Stimulated activated effector memory CD8-positive, alpha-beta T cell treated with anti-CD3 and anti-CD28 coated beads, Interleukin-12 subunit alpha, Interleukin-12 subunit beta, amount 100 ng/mL, for 72 hours (primary cell): ENCODE measurements at regions not wholly inside any gene's neighbourhood (a gene's known extent, or its start where the extent isn't known, plus 50 kb on each side); places are given as distances from the start of the nearest gene placed in this dataset.

ENCODE experiments used
- ATAC-seq: fragments of 150-1000 bp; cut with Tn5 transposase; 2 replicates; pipeline ENCODE4 v1.10.0; 2021
- DNase-seq, 2 donors: peaks; one replicate each; pipeline ENCODE4 v3.0.0; 2021 to 2022; ENCODE audit warnings: low spot score in 2 of 2
- H3K27ac Mint-ChIP-seq: one replicate; pipeline ENCODE4 v1.8.0; 2022; ENCODE audit warnings: mild to moderate bottlenecking, mixed read lengths
- H3K36me3 Mint-ChIP-seq: one replicate; pipeline ENCODE4 v1.8.0; 2022; ENCODE audit warnings: mild to moderate bottlenecking, mixed read lengths
- H3K4me1 Mint-ChIP-seq: one replicate; pipeline ENCODE4 v1.8.0; 2022; ENCODE audit warnings: mixed read lengths
- H3K4me3 Mint-ChIP-seq: one replicate; pipeline ENCODE4 v1.8.0; 2022; ENCODE audit warnings: mild to moderate bottlenecking, mixed read lengths
- H3K9me3 Mint-ChIP-seq: one replicate; pipeline ENCODE4 v1.8.0; 2022; ENCODE audit warnings: mixed read lengths

DNA sequence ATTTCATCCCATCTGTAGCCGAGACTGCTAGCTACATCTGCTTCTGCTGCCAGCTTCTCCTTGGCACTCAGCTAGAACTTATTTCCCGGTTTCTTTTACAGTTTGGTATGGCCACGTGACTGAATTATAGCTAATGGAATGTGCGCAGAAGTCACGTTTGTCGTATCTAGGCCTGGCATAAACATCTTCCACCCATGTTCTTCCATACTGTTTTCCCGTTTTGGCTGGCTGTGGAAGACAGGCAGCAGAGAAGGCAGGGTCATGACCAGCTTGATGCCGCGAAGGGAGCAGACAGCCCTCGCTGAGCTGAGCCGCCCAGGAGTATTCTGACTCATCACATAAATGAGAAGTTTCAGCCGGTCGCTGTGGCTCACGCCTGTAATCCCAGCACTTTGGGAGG, 186.7 kb downstream of the RFC3 start:
- Mint-ChIP-seq H3K36me3 (no peaks in the 10 kb centered on the region), H3K4me1 (no peaks in the 10 kb centered on the region), H3K4me3 (no peak overlapping the region), H3K27ac (no peak overlapping the region), H3K9me3 (no peaks in the 10 kb centered on the region)
- DNase-seq: no peak
- no peak for ATAC-seq

DNA sequence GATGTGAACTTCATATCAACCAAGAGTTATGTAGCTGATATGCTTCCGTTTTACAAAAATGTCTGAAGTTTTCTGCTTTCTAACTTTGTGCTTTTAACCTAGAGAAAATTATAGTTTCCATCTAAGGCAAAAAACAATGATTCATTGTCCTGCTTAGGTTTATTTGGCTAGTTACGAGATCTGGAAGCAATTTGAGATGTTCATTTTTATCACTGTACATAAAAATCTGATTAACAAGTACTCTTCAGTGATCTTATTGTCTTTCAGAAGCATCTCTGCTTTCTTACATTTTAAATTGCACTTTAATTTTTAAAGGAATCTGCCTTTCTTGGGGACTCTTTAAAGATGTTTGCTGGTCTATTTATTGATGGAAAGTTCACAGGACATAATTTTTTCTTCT, 188.1 kb downstream of the RFC3 start:
- ATAC-seq: no peak
- Mint-ChIP-seq H3K4me3 (no peak overlapping the region), H3K9me3 (no peaks in the 10 kb centered on the region), H3K4me1 (no peaks in the 10 kb centered on the region), H3K27ac (no peak overlapping the region), H3K36me3 (no peaks in the 10 kb centered on the region)
- no peak for DNase-seq

DNA sequence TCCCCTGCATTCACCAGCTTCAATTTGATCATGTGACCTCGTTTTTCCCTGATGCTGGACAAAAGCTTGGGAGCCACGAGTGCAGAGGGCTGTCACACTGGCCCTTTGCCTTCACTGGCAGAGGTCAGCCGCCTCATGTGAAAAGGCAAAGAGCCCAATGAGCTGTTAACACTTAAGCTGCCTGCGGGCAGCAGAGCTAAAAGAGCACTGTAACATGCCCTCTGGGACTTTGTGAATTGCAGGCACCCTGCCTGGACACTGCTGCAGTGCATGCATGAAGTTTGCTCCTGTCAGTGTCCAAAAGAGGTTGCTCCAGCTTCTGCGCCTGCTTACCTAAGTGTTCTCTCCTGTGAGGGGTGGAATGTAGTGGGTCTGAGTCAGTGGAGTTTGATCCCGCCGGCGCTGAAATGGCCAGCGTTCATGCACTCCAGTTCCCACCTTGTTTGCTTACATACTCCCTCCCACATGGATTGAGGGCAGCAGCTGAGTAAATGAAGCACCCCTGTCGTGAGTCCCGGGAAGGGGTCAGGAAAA, 193.7 kb downstream of the RFC3 start:
- no peaks in the 10 kb centered on the region for H3K4me1 Mint-ChIP-seq
- H3K36me3 Mint-ChIP-seq: no peaks in the 10 kb centered on the region
- no peaks in the 10 kb centered on the region for H3K9me3 Mint-ChIP-seq
- no peak overlapping the region for H3K4me3 Mint-ChIP-seq
- H3K27ac Mint-ChIP-seq: no peak overlapping the region
- no peak for DNase-seq
- no peak for ATAC-seq

DNA sequence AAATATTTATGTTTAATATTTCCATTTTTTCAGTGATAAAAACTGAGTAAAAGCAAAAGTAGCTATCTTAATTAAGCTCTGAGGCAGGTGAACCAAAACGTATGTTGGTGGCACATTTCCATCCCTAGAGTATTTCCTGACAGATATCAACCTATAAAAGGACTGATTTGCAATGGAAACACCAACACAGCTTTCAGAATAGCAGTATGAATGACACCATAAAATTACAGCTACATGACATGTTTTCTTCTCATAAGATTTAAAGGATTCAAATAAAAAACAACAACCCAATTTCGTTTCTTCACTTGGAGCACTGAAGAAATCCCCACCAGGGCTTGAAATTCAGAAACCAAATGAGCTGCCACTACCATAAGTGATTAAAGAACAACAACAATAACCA, 194.4 kb downstream of the RFC3 start:
- DNase-seq: no peak
- Mint-ChIP-seq H3K36me3 (no peaks in the 10 kb centered on the region), H3K4me3 (no peak overlapping the region), H3K27ac (no peak overlapping the region), H3K4me1 (no peaks in the 10 kb centered on the region), H3K9me3 (no peaks in the 10 kb centered on the region)
- no peak for ATAC-seq

DNA sequence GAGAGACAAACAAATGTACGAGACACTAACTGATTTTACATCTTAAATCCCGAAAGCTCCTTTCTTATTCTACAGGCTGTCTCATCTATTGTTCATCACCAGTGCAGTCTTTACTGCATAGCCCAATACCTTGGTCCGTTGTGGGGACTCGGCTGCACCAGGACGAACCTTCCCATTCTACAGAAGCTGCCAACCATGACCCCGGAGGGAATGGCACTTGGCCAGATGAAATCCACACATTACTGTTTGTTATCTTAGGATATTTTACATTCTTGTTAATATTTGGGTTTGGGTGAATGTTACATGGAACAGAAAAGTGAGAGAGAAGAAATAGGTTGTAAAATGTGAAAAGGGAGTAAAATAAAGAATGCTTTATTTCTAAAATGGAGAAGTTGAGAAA, 195.1 kb downstream of the RFC3 start:
- H3K36me3 Mint-ChIP-seq: no peaks in the 10 kb centered on the region
- H3K9me3 Mint-ChIP-seq: no peaks in the 10 kb centered on the region
- ATAC-seq (no peak), DNase-seq (no peak)
- H3K4me1 Mint-ChIP-seq: no peaks in the 10 kb centered on the region
- no peak overlapping the region for H3K27ac Mint-ChIP-seq
- H3K4me3 Mint-ChIP-seq: no peak overlapping the region

DNA sequence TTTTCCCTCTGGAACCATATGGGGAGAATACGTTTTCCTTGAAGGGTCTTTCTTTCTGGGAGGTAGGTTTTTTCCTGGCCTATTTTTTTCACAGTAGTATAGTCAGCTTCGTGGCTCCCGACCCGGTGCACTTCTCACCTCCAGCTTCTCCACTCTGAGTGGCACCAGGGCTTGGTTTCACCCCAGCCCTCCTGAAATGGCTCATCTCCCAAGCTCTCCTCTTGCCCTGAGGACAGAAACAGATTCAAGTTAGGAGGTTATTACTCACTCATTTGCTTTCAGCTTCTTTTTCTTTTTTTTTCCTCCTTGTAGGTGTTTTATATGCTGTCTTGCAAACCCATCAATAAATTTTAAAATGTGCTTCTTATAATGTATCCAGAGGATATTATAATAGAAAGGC, 199.3 kb downstream of the RFC3 start:
- no peak for DNase-seq
- no peaks in the 10 kb centered on the region for H3K36me3 Mint-ChIP-seq
- no peak overlapping the region for H3K27ac Mint-ChIP-seq
- no peaks in the 10 kb centered on the region for H3K4me1 Mint-ChIP-seq
- no peak for ATAC-seq
- H3K9me3 Mint-ChIP-seq: peaks cover 5% of the 10 kb centered on the region
- no peak overlapping the region for H3K4me3 Mint-ChIP-seq

DNA sequence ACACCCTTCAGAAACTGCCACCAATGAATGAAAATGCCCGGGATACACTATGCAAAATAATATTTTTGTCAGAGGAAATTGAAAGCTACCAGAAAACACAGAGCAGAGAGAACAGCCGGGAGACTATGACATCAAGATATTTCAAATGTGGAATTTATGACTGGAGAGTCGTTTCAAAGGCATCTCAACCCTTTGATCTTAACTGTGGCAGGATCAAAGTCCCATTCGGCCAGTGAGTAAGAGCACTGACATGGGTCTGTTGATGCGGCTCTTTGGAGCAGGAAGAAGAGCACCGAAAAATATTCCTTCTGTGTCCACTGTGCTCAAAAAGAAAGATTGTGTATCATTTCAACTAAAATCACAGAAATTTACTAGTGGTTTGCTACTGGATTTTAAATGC, 201.9 kb downstream of the RFC3 start:
- no peak overlapping the region for H3K4me3 Mint-ChIP-seq
- no peak for DNase-seq

DNA sequence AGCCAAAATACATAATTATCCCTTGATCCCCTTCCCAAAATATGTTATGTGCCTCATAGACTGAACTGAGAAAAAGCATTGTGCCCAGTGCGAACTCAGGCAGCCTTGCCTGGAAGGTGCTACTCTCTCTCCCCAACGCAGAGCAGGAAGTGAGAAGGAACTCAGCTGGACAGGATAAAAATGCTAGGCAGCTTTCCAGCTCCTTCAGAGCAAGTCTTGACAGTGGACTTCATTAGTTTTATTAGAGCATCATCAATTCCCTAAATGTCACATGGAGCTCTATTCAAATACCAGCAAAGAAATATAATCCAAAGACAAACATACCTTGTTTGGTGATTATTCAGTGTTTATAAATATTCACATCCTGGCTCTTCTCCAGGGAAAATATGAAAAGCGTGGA, 202.4 kb downstream of the RFC3 start:
- ATAC-seq (no peak), DNase-seq (no peak)
- H3K9me3 Mint-ChIP-seq: peaks cover 8% of the 10 kb centered on the region
- H3K36me3 Mint-ChIP-seq: no peaks in the 10 kb centered on the region
- H3K27ac Mint-ChIP-seq: no peak overlapping the region
- no peak overlapping the region for H3K4me3 Mint-ChIP-seq
- no peaks in the 10 kb centered on the region for H3K4me1 Mint-ChIP-seq

More for the DNA sequence above, 201.9 kb downstream of the RFC3 start:
- Mint-ChIP-seq H3K4me1 (no peaks in the 10 kb centered on the region), H3K9me3 (peaks cover 8% of the 10 kb centered on the region), H3K36me3 (no peaks in the 10 kb centered on the region), H3K27ac (no peak overlapping the region)
- ATAC-seq: no peak

DNA sequence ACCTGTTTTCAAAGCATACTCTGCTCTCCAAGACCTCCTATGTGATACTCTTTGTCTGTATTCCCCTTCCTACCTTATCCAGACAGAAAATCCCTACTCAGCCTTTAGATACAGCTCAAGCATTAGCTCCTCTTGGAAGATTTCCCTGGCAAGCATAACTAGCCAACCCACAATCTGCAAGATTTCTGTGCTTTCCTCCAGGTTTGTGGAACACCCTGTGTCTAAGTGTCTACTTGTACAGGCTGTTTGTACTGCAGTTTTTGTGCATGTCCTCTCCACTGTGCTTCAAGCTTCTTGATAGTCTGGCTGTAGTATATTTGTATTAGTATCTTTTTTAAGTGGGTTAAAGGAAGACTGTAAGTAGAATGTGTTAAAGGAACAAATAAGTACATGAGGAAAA, 203.7 kb downstream of the RFC3 start:
- H3K4me1 Mint-ChIP-seq: no peaks in the 10 kb centered on the region
- peaks cover 12% of the 10 kb centered on the region for H3K9me3 Mint-ChIP-seq
- ATAC-seq: no peak
- no peak overlapping the region for H3K4me3 Mint-ChIP-seq
- no peak overlapping the region for H3K27ac Mint-ChIP-seq
- no peaks in the 10 kb centered on the region for H3K36me3 Mint-ChIP-seq
- no peak for DNase-seq

DNA sequence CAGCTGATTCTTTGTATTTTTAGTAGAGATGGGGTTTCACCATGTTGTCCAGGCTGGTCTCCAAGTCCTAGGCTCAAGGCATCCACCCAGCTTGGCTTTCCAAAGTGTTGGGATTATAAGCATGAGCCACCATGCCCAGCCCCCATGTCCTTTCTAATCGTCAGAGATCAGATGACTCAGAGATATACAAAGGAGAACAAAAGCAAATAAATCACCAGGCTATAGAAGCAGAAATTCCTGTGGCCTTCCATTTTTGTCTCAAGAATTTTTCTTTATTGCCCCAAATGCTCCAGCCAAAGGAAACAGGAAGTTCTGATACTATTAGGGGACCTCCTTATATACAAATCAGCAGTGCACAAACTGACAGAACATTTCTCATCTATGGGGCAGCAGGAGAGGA, 207.8 kb downstream of the RFC3 start:
- peaks cover 21% of the 10 kb centered on the region for H3K9me3 Mint-ChIP-seq

DNA sequence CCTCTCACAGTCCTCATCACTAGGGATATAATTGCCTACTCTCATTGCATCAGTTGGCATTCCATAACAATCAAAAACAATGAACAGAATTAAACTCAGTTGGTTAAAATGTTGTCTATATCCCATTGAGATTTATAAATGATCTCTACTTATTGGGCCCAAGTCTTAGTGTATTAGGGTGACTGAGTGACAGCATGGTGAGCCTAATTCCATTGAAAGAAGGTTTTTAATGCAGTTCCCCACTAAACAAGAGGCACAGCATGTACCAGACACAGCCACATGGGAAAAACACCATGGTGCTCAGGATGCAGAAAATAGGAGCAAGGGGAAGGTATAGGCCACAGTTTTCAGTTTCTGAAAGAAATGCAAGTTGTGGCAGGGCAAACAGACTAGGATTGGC, 208.4 kb downstream of the RFC3 start:
- ATAC-seq: no peak

More for the DNA sequence above, 207.8 kb downstream of the RFC3 start:
- ATAC-seq (no peak), DNase-seq (no peak)
- H3K4me1 Mint-ChIP-seq: no peaks in the 10 kb centered on the region
- H3K27ac Mint-ChIP-seq: no peak overlapping the region
- no peaks in the 10 kb centered on the region for H3K36me3 Mint-ChIP-seq
- no peak overlapping the region for H3K4me3 Mint-ChIP-seq

DNA sequence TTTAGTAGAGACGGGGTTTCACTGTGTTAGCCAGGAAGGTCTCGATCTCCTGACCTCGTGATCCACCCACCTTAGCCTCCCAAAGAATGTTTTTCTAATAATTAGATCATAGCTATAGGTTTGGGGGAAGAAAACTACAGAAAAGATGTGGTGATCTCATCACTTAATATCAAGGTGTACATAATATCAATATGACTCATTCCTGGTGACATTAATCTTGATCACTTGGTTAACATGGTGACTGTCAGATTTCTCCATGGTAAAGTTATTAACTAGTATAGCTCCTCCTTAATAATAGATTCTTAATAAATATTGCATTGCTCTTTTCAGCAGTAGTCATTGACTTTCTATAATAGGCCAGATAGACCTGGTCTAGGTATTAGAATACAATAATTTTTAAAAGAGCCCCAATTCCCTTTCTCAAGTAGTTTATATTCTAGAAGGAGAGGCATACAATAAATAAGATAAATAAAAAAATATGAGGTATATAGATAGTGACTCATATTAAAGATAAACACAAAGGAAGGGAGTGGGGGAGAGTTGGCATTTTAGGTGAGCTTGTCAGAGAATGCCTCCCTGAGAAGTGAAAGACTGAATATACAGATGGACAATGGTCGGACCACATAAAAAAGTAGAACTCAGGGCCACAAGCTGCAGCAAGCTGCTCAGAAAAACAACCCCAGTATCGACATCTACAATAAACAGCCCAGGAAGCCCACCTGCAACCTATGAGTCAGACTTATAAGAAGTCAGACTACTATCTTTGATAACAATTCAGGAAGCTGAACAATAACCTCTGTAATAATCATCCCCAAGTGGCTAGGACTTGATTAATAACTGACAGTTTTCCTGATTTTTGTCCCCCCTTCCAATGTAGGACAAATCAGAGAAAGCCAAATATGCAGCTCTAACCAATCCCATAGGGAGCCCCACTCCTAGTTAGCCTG, 210.8 kb downstream of the RFC3 start:
- Mint-ChIP-seq H3K4me3 (no peak overlapping the region), H3K4me1 (no peaks in the 10 kb centered on the region), H3K27ac (no peak overlapping the region), H3K36me3 (no peaks in the 10 kb centered on the region), H3K9me3 (peaks cover 13% of the 10 kb centered on the region)
- DNase-seq: no peak
- no peak for ATAC-seq

More for the DNA sequence above, 208.4 kb downstream of the RFC3 start:
- Mint-ChIP-seq H3K27ac (no peak overlapping the region), H3K4me1 (no peaks in the 10 kb centered on the region), H3K36me3 (no peaks in the 10 kb centered on the region), H3K4me3 (no peak overlapping the region), H3K9me3 (peaks cover 21% of the 10 kb centered on the region)
- DNase-seq: no peak

DNA sequence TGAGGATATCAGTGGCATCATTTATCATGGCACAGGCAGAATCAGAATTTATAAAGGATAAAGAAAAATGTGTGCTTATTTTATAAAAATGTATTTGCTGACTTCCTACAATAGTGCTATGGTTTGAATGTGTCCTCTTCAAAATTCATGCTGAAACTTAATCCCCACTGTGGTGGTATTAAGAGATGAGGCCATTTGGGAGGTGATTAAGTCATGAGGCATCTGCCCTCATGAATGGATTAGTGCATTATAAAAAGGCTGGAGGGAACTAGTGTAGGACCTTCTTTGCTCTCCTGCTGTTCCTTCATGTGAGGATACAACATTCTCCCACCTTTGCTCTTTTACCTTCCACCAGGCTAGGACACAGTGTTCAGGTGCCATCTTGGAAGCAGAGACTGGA, 212.8 kb downstream of the RFC3 start:
- ATAC-seq (no peak), DNase-seq (no peak)
- no peaks in the 10 kb centered on the region for H3K4me1 Mint-ChIP-seq
- no peaks in the 10 kb centered on the region for H3K36me3 Mint-ChIP-seq
- H3K27ac Mint-ChIP-seq: no peak overlapping the region
- H3K9me3 Mint-ChIP-seq: peaks cover 13% of the 10 kb centered on the region
- no peak overlapping the region for H3K4me3 Mint-ChIP-seq

DNA sequence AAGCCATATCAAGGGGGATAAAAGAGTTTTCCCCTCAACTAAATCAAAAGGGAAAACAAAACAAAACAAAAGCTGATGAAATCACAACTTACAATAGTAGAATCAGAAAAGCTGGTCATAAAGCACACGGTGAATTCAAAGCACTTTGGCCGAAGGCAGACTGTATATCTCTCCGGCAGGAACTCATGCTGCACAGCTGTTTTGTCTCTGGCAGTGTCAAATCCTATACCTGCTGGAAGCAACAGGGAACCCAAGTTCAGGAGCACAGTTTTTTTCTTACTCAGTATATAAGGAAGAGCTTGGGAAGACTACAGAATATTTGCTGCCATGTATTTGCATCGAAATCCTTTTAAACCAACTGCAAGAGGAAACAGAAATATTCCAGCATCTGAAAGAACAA, 213.7 kb downstream of the RFC3 start:
- no peak for DNase-seq
- peaks cover 11% of the 10 kb centered on the region for H3K9me3 Mint-ChIP-seq
- no peaks in the 10 kb centered on the region for H3K36me3 Mint-ChIP-seq
- no peaks in the 10 kb centered on the region for H3K4me1 Mint-ChIP-seq
- no peak overlapping the region for H3K27ac Mint-ChIP-seq
- no peak for ATAC-seq
- H3K4me3 Mint-ChIP-seq: no peak overlapping the region

DNA sequence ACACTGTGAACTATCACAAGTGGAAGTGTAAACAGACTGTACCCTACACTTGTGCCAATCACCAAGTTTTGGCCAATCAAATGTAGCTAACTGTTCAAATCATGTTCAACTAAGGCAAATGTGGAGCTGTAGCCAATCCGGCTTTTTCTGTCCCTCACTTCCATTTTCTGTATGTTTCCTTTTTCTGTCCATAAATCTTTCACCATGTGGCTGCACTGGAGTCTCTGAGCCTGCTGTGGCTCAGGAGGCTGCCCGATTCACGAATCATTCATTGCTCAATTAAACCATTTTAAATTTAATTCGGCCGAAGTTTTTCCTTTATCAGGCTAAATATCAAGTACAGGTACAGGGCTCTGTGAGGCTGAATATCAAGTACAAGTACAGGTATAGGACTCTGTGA, 216.5 kb downstream of the RFC3 start:
- no peaks in the 10 kb centered on the region for H3K36me3 Mint-ChIP-seq

DNA sequence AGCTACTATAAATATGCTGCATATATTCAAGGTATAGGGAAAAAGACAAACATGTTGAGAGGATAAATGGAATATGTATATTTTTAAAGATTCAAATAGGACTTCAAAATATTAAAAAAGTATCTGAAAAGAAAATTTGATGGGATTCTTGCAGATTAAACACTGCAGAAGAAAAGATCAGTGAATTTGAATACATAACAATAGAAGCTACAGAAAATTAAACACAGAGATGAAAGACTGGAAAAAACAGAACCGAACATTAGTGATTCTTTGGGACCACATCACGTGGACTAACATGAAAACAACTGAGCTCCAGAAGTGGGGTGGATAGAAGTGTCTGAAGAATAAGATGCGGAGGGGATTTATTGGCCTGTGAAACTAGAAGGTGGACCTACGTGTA, 217.2 kb downstream of the RFC3 start:
- Mint-ChIP-seq H3K36me3 (no peaks in the 10 kb centered on the region), H3K9me3 (peaks cover 4% of the 10 kb centered on the region), H3K4me1 (no peaks in the 10 kb centered on the region), H3K27ac (no peak overlapping the region), H3K4me3 (no peak overlapping the region)
- ATAC-seq (no peak), DNase-seq (no peak)

More for the DNA sequence above, 216.5 kb downstream of the RFC3 start:
- no peak overlapping the region for H3K4me3 Mint-ChIP-seq
- ATAC-seq: no peak
- no peaks in the 10 kb centered on the region for H3K4me1 Mint-ChIP-seq
- peaks cover 7% of the 10 kb centered on the region for H3K9me3 Mint-ChIP-seq
- no peak for DNase-seq
- no peak overlapping the region for H3K27ac Mint-ChIP-seq
